Stimulated activated CD4-positive, alpha-beta T cell treated with anti-CD3 and anti-CD28 coated beads, Interleukin-15, amount 100 ng/mL, for 48 hours (primary cell): ENCODE measurements at regions not wholly inside any gene's neighbourhood (a gene's known extent, or its start where the extent isn't known, plus 50 kb on each side); places are given as distances from the start of the nearest gene placed in this dataset.
"Not testable (repeated sequence)": the region's sequence is repeated elsewhere in the genome, so short reads cannot be mapped to it uniquely, and the experiment has no call there.

Experiments
- DNase-seq, 2 donors: peaks; one replicate each; pipeline ENCODE4 v3.0.0-alpha.2; 2020; ENCODE audit warnings: low read depth in 2 of 2

DNA sequence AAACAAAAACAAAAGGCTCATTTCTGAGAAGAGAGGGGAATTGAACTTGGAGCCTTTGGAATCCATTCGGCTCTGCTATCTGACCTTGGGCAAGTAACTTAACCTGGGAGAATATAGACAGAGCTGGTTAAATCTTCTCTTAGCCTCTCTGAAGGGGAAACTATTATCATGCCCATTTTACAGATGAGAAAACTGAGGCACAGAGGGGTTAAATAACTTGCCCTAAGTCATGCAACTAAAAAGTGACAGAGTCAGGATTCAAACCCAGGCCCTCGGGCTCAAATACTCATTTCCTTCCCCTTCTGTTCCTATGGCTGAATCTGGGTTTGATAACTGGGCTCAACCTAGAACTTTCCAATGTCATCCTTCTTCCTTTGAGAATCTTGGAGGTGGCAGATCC, 291.3 kb upstream of the MSX2 start:
- no peak for DNase-seq

DNA sequence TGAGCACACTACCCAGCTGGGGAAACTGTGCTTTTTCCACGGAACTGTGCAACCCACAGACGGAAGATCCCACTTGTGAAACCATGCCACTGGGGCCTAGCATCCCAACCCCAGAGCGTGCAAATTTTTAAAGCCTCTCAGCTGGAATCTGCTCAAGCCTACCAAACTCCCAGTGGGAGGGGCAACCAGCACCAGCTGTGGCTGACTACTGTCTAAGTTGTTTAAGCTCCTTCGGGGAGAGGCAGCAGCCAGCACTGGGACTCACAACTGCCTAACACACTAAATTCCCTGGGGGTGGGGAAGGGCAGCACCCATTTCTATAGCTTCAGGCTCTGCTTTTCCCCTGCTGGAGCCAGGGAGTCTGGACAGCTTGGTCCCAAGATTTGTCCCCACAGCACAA, 287.6 kb upstream of the MSX2 start:
- no peak for DNase-seq

DNA sequence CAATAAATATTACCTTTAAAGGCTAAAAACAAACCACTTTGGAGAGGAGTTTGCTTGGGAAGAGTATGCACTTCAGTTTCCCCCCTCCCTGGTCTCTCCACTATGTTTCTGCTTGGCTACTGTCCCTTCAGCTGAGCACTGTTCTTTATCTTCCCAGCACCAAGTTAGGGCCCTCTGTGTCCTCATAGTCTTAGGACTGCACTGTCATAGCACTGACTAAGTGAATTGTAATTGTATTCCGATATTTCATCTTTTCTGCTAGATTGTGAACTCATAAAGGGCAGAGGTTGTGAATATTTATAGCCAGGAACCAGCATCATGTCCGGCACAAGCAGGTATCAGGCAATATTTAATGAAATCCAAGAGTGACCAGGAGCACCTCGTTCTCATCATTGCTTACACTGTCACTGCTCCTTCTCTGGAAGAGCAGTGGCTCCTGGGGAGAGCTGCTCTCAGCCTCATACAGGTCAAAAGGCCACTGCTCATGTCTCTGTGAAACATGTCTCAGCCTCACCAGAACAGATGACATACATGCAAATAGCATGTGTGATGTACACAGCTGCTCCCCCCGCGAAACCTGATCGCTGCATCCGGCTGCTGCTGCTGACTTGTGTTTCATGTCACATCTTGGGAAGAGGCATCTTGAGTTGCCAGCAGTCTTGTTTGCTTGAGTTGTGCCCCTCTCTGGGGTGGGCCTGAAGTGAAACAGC, 279.7 kb upstream of the MSX2 start:
- no peak for DNase-seq

DNA sequence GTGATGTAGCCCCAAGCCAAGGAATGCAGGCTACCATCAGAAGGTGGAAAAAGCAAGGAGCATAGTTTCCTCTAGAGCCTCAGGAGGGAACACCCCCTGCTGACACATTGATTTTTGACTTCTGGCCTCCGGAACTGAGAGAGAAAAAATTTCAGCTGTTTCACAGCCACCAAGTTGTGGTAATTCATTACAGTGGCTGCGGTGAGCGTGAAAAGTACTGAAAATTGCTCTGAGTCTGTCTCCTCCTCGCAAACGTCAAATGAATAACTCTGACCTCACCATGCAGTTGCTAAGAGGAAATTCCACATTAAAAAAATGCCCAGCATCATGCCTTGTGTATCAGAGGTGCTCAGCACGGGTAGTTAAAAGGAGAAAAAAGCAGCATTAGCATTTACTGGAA, 277.9 kb upstream of the MSX2 start:
- DNase-seq = no peak

DNA sequence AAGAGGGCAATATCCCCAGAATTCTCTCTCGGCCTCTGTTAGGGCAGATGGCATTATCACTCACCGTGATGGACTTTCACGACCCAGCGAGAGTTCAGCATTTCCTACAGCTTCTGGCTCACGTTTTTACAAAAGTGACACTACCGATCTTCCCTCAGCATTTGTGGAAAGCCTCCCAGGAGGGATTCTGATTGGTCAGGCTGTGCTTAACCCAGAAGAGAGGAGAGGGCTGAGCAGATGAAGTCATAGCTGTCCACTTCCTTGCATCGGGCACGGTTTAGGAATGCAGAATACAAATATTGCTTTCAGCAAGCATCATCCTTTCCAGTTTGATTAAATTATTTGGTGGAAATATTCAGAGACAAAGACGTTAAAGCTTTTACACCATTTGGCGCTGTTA, 277.4 kb upstream of the MSX2 start:
- DNase-seq = no peak

DNA sequence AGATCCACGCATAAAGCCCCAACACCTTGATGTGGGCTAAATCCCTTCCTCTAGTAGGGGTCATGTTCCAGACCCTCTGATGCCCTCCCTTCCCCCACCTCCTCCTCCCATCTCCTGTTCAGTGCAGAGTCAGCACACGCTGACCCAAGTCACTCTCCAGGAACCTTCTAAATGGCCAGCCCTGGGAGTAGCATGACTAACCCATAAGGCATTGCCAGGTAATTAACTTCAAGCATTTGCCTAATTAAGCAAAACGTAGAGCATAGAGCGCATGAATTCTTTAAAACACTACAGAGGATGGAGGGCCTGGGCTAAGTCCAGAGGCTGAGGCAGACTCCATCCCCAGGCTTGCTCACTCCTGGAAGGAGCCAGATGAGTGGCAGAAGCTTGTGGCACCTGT, 276.3 kb upstream of the MSX2 start:
- DNase-seq = no peak

DNA sequence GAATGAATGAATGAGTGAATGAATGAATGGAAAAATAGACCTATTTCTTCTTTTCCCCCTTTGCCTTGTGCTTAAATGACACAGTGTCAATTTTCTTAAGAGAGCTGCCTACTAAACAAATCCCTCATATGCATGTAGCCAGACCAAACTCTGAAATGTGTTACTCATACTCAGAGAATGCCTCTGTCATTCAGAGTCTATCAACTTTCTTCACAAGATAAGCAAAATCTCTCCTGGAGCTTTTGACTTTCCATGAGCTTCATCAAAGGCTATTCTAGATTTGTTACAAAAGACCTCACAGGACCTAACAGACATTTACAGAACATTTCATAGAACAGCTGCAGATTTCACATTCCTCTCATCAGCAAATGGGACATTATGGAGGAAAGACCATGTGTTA, 275.7 kb upstream of the MSX2 start:
- DNase-seq = no peak

DNA sequence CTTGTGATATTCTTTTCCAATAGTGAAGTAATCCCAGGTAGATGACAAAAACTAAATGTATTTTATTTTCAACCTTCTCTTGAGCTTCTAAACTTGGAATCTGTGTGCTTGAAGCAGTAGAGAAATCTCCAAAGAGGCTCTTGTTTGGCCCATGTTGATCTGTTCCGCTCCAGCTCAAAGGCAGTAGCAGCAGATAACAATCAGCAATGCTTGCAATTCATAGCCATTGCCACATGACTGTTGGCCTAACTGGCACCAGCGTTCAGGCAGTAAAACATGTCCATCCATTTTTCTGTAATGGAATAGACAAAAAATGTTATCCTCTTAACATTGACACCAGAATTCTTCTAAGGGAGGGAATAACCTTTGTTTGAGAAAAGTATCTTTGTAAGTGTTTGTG, 270.7 kb upstream of the MSX2 start:
- DNase-seq = no peak

DNA sequence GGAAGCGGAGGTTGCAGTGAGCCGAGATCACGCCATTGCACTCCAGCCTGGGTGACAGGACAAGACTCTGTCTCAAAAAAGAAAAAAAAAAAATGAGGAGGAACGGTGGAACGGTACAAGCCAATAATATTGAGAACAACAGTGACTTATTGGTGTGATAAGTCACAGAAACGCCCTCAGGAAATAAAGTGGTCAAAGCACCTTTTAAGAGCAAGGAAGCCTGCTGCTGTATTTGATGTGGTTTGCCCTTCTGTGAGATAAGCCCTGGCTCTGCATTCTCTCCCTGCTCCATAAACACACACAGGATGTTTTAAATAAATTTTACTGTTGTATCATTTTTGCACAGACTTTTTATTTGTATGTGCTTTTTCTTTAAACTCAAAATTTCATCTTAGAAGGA, 269.9 kb upstream of the MSX2 start:
- no peak for DNase-seq

DNA sequence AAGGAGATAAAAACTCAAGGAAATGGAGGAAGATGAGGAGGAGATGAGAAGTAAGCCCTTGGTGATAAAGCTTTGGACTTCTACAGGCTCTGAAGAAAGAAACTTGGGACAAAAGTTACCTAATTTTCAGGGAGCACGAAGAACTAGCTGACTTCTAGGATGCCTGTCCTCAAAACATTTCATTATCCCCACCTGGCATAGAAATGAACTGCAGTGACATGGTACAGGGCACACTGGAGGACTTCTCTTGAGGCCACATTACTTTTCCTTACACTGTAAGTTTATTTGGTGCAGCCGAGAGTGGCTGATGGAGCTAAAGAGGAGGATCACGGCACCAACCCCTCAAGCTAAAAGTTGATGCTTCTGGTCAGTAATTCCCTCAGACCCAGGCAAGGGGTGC, 269.5 kb upstream of the MSX2 start:
- DNase-seq = no peak

DNA sequence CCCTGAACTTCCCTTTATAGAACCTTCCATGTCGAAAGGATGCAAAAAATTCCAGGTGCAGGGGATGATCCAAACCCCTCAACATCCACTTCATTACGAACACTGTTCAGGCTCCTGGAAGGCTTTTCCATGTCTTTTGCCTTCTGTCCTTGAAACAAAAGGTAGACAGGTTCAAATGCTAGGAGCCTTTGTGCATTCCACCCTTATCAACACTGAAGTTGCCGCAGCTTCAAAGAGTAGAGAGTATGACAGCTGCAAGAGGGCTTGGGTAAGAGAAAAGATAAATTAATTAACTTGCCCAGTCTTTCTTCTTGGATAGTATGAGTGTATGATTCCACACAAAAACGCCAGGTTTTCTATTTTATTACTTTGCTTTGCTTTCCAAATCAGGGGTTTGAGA, 269.1 kb upstream of the MSX2 start:
- DNase-seq = no peak

DNA sequence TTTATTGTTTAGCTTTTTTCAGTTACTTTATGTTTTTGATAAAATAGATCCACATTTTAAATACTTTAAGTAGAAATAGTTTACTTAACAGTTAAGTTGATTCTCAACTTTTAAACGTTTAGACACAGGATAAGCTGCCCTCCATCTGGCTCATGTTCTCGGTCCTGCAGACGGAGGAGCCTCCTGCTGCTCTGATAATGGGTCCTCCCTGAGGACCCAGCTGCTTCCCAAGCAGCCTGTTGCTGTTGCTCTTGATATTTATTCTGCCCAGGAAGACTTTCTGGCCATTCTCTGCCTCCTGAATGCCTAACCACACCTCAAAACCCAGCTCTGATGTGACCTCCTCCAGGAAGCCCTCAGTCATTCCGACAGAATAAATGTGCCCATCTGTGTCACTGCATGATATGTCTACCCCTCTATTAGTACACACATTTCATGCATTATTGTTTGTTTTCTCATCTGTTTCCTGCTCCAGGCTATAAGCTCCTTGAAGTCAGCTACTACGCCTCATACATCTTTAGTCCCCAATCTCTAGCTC, 267.2 kb upstream of the MSX2 start:
- no peak for DNase-seq

DNA sequence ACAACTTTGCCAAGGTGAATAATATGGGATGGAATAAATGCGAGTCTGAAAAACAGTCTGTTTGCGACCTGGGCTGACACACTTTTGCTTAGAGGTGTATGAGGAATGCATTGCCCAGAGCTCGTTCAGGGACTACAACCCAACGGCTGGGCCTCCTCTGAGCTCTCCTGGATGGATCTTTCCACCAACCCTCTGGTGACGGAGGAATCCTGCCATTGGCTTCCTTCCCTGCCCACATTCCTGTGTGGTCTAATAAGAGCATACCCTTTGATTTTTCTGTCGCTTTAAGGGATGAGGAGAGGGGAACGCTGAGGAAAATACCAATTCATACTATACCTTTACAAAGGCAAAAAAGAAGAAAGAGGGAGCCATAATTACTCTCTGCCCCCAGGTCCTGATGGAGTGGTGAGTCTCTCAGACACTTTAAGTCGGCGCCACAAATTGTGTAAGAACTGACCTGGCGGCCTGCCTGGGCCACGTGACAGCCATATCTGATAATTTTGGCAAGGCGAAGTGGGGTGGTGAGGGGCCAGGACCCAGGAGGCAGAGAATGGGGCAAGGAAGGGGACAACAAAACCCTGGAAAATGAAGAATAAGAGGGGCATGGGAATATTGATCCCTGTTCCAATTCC, 265.2 kb upstream of the MSX2 start:
- DNase-seq = no peak

DNA sequence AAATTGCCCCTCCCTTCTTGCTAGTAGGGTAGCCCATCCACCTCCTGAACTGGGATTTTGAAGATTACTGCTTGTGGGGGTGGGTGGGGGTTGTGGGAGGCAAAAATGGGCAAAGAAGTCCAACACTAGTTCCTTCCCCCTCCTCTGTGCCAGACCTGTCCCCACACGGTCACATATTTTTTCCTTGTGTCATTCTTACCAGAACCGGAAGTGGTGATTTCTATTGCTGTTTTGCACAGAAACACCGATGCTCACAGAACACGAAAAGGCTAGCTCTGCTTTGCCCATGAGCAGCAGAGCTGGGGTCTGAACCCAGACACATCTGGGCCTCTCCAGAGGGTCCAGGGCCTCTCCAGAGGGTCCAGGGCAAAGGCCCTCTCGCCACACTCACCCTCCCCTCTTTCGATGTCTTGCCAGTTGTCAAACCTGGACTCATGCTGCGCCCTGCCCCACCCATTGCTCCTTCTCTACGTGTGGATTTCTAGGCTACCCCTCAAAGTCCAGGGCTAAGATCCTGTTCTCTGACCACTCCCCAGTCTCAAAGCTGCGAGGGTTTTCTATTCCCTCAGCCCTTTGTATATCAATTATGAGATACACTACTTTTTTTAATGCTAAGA, 264.4 kb upstream of the MSX2 start:
- DNase-seq = no peak

DNA sequence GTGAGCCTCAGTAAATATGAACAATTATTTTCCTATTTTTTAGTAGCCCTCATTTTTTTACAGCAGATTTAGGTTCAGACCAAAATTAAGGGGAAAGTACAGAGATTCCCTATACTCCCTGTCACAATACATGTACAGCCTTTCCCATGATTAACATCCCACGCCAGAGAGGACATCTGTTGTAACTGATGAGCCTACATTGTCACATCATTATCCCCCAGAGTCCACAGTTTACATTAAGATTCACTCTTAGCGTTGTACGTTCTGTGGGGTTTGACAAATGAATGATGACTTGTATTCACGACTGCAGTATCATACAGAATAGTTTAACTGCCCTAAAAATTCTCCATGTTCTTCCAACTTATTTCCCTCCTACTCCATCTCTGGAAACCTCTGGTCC, 262.3 kb upstream of the MSX2 start:
- DNase-seq = no peak

DNA sequence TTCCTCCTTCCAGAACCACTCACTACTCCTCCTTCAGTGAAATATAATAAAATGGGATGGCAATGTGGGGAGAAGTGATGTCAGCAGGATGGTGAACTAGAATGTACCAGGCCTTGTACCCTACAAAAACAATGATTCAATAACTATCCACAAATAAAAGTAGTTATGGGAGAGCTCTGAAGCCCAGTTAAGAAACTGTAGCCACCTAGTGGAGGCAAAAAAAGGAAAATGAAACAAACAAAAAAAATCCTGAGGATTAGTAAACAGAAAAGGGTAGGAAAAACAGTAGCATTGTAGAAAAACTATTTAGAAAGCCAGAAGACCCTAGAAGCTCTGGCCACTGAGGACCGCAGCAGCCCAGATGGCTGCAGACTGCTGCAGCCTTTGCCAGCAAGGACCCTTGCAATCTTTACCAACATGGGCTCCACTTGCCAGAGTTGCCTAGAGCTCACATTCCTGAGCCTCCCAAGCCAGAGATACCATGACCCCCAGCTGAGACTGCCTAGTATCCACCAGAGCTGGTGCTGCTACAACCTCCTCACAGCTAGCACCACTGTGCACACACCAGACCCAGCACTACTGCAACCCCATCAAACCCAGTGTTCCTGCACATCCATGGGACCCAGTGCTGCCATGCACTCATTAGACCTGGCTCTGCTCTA, 259.7 kb upstream of the MSX2 start:
- no peak for DNase-seq

DNA sequence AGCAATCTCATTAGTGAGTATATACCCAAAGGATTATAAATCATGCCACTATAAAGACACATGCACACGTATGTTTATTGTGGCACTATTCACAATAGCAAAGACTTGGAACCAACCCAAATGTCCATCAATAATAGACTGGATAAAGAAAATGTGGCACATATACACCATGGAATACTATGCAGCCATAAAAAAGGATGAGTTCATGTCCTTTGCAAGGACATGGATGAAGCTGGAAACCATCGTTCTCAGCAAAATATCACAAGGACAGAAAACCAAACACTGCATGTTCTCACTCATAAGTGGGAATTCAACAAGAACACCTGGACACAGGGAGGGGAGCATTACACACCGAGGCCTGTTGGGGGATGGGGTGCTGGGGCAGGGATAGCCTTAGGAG, 252.9 kb upstream of the MSX2 start:
- not testable (repeated sequence) for DNase-seq

DNA sequence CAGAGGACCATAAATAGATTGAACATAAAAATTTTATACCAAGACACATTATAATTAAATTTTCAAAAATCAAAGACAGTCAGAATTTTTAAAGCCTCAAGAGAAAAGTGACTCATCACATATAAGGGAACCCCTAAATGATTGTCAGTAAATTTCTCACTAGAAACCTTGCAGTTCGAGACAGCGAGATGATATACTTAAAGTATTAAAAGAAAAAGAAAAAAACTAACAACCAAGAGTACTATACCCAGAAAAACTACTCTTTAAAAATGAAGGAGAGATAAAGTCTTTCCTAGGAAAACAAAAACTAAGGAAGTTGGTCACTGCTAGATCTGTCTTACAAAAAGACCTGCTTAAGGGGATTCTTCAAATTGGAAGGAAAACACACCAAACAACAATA, 251.4 kb upstream of the MSX2 start:
- no peak for DNase-seq

DNA sequence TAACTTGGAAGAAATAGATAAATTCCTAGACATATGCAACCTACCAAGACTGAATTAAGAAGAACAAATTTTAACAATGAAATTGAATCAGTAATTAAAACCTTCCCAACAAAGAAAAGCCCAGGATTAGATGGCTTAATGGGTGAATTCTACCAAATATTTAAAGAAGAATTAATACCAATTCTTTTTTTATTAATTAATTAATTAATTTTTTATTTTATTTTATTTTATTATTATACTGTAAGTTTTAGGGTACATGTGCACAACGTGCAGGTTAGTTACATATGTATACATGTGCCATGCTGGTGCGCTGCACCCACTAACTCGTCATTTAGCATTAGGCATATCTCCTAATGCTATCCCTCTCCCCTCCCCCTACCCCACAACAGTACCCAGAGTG, 248.4 kb upstream of the MSX2 start:
- DNase-seq = not testable (repeated sequence)

DNA sequence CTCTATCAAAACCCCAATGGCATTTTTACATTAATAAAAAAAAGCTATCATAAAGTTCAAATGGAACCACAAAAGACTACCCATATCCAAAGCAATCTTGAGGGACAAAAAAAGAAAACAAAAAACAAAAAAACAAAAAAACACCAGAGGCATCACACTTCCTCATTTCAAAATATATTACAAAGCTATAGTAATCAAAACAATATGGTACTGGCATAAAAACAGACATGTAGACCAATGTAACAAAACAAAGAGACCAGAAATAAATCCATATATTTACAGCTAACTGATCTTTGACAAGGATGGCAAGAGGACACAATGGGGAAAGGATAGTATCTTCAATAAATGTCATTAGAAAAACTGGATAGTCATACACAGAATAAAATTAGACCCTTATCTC, 245.1 kb upstream of the MSX2 start:
- no peak for DNase-seq

DNA sequence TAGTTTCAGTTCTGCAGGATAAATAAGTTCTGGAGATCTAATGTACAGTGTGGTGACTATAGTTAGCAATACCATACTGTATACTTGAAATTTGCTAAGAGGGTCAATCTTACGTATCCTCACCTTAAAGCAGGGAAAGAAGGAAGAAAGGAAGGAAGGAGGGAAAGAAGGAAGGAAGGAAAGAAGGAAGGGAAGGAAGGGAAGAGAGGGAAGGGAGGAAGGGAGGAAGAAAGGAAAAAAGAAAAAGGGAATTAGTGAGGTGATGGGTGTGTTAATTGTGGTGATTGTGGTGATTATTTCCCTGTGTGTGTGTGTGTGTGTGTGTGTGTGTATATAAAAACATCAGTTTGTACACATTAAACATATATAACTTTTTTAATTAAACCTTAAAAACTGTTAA, 242.6 kb upstream of the MSX2 start:
- DNase-seq = no peak

DNA sequence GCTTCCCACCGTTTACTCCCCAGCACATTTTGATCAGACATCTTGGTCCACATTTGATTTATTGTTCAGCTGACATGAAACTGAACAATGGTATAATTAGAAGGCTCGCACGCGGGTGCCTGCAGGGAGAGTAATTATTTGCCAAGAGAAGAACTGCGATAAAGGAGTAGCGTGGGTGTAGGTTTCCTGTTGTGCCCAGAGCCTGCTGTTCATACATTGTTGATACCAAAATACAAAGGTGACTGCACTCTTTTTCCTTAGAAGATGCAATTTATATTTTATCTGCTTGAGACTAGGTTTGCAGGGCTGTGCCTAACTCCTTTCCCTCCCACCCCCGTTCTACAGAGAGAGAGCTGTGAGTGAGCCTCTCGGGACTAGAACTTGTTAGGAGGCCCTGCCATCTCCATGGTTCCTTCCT, 241.8 kb upstream of the MSX2 start:
- no peak for DNase-seq

DNA sequence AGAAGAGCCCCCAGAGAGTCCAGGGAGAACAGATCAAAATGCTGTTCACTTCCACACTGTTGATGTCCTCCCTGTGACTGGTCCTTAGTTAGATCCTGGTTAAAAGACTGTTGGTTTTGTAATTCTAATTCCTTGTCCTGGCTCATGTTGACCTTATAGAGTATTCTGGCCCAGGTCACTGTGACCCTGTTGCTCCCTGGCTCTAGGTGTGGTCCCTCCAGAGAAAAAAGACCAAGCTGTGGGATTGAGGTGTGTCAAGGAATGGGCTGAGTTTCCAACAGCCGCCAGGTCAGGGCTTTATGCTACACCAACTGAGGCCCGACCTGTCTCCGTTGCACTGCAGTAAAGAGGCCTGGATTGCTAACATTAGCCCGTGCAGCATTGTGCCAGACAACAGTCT, 241.0 kb upstream of the MSX2 start:
- DNase-seq = no peak
